ENCODE measurements at regions not wholly inside any gene's neighbourhood (a gene's known extent, or its start where the extent isn't known, plus 50 kb on each side); places are given as distances from the start of the nearest gene placed in this dataset.

DNA sequence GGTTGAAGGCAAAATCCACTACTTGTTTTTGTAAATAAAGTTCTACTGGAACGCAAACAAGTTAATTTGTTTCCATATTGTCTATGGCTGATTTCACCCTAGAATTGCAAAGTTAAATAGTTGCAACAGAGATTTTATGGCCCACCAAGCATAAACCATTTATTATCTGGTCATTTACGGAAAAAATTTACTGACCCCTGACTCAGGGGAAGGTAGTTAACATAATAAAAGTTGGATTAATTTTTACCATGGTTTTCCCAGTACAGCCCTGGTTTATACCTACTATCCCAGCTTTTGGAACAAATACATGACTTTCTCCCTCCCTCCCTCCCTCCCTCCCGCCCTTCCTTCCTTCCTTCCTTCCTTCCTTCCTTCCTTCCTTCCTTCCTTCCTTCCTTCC, 588.9 kb upstream of the TMEFF2 start:
- Histone ChIP-seq H3K9ac (ENCODE audit: low read length) (no peak overlapping the region), H4K20me1 (ENCODE audit: control insufficient read depth, insufficient read depth, low read length, poor library complexity, severe bottlenecking) (no peaks in the 10 kb centered on the region), H3K79me2 (ENCODE audit: control insufficient read depth, insufficient read depth, low read length) (no peaks in the 10 kb centered on the region), H3K4me1 (ENCODE audit: control insufficient read depth in 2 of 2, insufficient read depth in 2 of 2, low read length in 2 of 2) (no peaks in the 10 kb centered on the region), H3K27me3 (replicated peaks in 1 of 4; ENCODE audit: control extremely low read depth in 1 of 4, control insufficient read depth in 3 of 4, insufficient read depth in 4 of 4, low read length in 3 of 4) (no peaks in the 10 kb centered on the region), H3K4me3 (ENCODE audit: control extremely low read depth in 1 of 5, extremely low read depth in 1 of 5, insufficient read depth in 1 of 5, low read depth in 2 of 5, low read length in 4 of 5) (no peak overlapping the region), H3K9me3 (ENCODE audit: control extremely low read depth in 1 of 3, control insufficient read depth in 2 of 3, insufficient read depth in 1 of 3, low read length in 2 of 3) (no peaks in the 10 kb centered on the region), H3K4me2 (replicated peaks; ENCODE audit: low read depth, low read length, poor library complexity, severe bottlenecking) (no peak overlapping the region), H3K27ac (ENCODE audit: low read length in 2 of 2) (no peak overlapping the region), H2AFZ (ENCODE audit: insufficient read depth, low read depth, low read length, poor library complexity, severe bottlenecking) (no peak overlapping the region), H3K36me3 (replicated peaks in 1 of 2; ENCODE audit: control extremely low read depth in 1 of 2, control insufficient read depth in 1 of 2, extremely low read depth in 1 of 2, insufficient read depth in 2 of 2, low read length in 1 of 2) (no peaks in the 10 kb centered on the region)
- Mint-ChIP-seq H3K4me1 (no peaks in the 10 kb centered on the region), H3K4me3 (no peak overlapping the region), H3K9me3 (ENCODE audit: insufficient read depth) (no peaks in the 10 kb centered on the region), H3K27ac (no peak overlapping the region), H3K27me3 (no peaks in the 10 kb centered on the region)
- POLR2A ChIA-PET, result no interaction called here
- no peak for DNase-seq
- CTCF ChIA-PET, result no interaction called here
- intact Hi-C loops (cut with micrococcal nuclease), result no loop called here
- ATAC-seq (ENCODE audit: low read depth), result no peak
- TF ChIP-seq, protein P1, sequence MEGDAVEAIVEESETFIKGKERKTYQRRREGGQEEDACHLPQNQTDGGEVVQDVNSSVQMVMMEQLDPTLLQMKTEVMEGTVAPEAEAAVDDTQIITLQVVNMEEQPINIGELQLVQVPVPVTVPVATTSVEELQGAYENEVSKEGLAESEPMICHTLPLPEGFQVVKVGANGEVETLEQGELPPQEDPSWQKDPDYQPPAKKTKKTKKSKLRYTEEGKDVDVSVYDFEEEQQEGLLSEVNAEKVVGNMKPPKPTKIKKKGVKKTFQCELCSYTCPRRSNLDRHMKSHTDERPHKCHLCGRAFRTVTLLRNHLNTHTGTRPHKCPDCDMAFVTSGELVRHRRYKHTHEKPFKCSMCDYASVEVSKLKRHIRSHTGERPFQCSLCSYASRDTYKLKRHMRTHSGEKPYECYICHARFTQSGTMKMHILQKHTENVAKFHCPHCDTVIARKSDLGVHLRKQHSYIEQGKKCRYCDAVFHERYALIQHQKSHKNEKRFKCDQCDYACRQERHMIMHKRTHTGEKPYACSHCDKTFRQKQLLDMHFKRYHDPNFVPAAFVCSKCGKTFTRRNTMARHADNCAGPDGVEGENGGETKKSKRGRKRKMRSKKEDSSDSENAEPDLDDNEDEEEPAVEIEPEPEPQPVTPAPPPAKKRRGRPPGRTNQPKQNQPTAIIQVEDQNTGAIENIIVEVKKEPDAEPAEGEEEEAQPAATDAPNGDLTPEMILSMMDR (IDR thresholded peaks at IDR 0.05), result no peak
- TF ChIP-seq EZH2 (IDR thresholded peaks at IDR 0.05; ENCODE audit: borderline replicate concordance, insufficient read depth, low read depth, low read length, poor library complexity, severe bottlenecking), result no peak
- no CpG with 5 or more reads among the region's 3 CpGs for WGBS (ENCODE audit: insufficient coverage)

DNA sequence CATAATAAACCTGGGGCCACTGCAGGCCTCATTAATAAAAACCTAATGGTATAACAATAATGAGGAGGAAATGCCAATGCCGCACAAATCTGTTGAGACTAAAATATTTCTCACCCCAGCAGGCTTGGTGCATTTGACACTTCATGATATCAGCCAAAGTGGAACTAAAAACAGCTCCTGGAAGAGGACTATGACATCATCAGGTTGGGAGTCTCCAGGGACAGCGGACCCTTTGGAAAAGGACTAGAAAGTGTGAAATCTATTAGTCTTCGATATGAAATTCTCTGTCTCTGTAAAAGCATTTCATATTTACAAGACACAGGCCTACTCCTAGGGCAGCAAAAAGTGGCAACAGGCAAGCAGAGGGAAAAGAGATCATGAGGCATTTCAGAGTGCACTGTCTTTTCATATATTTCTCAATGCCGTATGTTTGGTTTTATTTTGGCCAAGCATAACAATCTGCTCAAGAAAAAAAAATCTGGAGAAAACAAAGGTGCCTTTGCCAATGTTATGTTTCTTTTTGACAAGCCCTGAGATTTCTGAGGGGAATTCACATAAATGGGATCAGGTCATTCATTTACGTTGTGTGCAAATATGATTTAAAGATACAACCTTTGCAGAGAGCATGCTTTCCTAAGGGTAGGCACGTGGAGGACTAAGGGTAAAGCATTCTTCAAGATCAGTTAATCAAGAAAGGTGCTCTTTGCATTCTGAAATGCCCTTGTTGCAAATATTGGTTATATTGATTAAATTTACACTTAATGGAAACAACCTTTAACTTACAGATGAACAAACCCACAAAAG, 580.9 kb upstream of the TMEFF2 start:
- TF ChIP-seq, protein P1 (IDR thresholded peaks at IDR 0.05), result no peak
- TF ChIP-seq EZH2 (IDR thresholded peaks at IDR 0.05; ENCODE audit: borderline replicate concordance, insufficient read depth, low read depth, low read length, poor library complexity, severe bottlenecking), result no peak
- Histone ChIP-seq H3K27me3 (replicated peaks in 1 of 4; ENCODE audit: control extremely low read depth in 1 of 4, control insufficient read depth in 3 of 4, insufficient read depth in 4 of 4, low read length in 3 of 4) (no peaks in the 10 kb centered on the region), H3K9ac (ENCODE audit: low read length) (no peak overlapping the region), H3K4me1 (ENCODE audit: control insufficient read depth in 2 of 2, insufficient read depth in 2 of 2, low read length in 2 of 2) (no peaks in the 10 kb centered on the region), H2AFZ (ENCODE audit: insufficient read depth, low read depth, low read length, poor library complexity, severe bottlenecking) (no peak overlapping the region), H3K4me2 (replicated peaks; ENCODE audit: low read depth, low read length, poor library complexity, severe bottlenecking) (no peak overlapping the region), H3K79me2 (ENCODE audit: control insufficient read depth, insufficient read depth, low read length) (no peaks in the 10 kb centered on the region), H3K9me3 (ENCODE audit: control extremely low read depth in 1 of 3, control insufficient read depth in 2 of 3, insufficient read depth in 1 of 3, low read length in 2 of 3) (no peaks in the 10 kb centered on the region), H4K20me1 (ENCODE audit: control insufficient read depth, insufficient read depth, low read length, poor library complexity, severe bottlenecking) (no peaks in the 10 kb centered on the region), H3K4me3 (ENCODE audit: control extremely low read depth in 1 of 5, extremely low read depth in 1 of 5, insufficient read depth in 1 of 5, low read depth in 2 of 5, low read length in 4 of 5) (no peak overlapping the region), H3K36me3 (replicated peaks in 1 of 2; ENCODE audit: control extremely low read depth in 1 of 2, control insufficient read depth in 1 of 2, extremely low read depth in 1 of 2, insufficient read depth in 2 of 2, low read length in 1 of 2) (no peaks in the 10 kb centered on the region), H3K27ac (ENCODE audit: low read length in 2 of 2) (no peak overlapping the region)
- ATAC-seq (ENCODE audit: low read depth) (no peak), DNase-seq (no peak)
- intact Hi-C loops (cut with micrococcal nuclease), result no loop called here
- H3K27ac Mint-ChIP-seq, result no peak overlapping the region
- CTCF ChIA-PET, result no interaction called here
- H3K4me1 Mint-ChIP-seq, result no peaks in the 10 kb centered on the region
- POLR2A ChIA-PET, result no interaction called here
- no peaks in the 10 kb centered on the region for H3K27me3 Mint-ChIP-seq
- H3K4me3 Mint-ChIP-seq, result no peak overlapping the region
- 73% methylated on average over 2 of the region's 6 CpGs for WGBS (ENCODE audit: insufficient coverage)
- H3K9me3 Mint-ChIP-seq (ENCODE audit: insufficient read depth), result no peaks in the 10 kb centered on the region

All from B cell (primary cell).